Stimulated activated CD4-positive, alpha-beta T cell treated with anti-CD3 and anti-CD28 coated beads, Interleukin-12 subunit alpha, Interleukin-12 subunit beta, amount 100 ng/mL, for 24 hours (primary cell): ENCODE measurements at regions not wholly inside any gene's neighbourhood (a gene's known extent, or its start where the extent isn't known, plus 50 kb on each side); places are given as distances from the start of the nearest gene placed in this dataset.
A peak's percentile ranks its signal among the peaks of the same experiment; 100 is the strongest.

Experiments
- DNase-seq, 2 experiments: peaks; one replicate each; pipeline ENCODE4 v3.0.0-alpha.2; 2020; ENCODE audit warnings: low read depth in 2 of 2

DNA sequence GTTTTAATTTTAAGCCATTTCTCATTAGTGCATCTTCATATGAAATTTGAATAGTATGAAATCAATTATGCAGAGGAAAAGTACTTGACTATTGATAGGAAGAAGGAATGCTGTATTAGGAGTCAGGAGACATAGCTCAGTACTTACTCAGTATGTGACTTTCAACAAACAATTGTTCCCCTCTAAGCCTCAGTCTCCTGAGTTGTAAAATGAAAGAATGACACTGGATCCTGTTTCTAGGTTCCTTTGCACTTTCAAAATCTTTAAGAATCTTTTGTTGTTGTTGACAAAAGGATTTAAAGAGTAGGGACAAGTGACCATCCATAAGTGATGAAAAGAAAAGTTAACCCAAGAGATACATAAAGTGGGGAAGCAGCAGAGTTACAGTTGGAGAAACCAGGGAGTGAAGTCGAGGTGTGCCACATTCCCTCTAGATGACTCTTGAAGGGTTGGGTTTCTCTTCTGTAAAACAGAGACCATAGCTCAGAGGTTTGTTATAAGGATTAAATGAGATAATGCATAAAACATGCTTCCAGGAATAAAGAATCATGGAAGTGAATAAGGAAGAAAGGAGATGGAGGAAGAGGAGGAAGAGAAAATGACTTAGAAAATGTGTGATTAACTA is 105.7 kb upstream of the KCNJ15 start:
- DNase-seq, result no peak

DNA sequence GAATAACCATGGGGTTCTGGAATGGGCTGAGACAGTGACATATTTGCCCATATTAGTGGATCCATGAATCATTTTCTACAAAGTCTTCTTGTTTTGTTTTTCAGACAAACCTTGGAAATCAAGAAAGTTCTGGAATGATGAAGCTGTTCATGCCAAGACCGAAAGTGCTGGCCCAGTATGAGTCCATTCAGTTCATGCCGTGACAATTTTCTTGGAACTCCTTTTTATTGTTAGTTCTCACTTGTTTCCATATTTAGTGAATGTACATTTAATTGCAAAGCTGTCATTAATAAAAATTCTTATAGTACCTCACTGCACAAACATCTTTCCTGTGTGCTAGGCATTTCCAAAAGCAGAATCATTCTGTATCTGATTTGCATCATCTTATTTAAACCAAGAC is 100.6 kb upstream of the KCNJ15 start:
- DNase-seq, result no peak

DNA sequence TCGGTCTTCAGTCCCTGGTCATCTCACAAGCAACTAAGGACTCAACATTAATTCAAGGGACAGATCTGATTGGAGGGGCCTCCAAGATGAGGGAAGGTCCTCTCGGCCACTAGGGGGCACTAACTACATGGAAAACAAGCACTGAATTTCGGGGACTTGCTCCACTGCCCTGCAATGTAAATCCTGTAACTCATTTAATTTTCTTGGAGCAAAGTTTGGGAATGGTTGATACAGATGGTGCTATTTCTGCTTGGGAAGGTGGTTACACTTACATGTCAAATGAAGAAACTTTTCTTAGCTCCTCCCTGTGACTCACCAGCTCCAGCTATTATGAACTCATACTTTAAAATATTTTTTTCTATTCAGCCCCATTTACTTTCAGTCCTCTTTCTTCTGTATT is 97.4 kb upstream of the KCNJ15 start:
- peak; percentile 18 to 45 for DNase-seq

DNA sequence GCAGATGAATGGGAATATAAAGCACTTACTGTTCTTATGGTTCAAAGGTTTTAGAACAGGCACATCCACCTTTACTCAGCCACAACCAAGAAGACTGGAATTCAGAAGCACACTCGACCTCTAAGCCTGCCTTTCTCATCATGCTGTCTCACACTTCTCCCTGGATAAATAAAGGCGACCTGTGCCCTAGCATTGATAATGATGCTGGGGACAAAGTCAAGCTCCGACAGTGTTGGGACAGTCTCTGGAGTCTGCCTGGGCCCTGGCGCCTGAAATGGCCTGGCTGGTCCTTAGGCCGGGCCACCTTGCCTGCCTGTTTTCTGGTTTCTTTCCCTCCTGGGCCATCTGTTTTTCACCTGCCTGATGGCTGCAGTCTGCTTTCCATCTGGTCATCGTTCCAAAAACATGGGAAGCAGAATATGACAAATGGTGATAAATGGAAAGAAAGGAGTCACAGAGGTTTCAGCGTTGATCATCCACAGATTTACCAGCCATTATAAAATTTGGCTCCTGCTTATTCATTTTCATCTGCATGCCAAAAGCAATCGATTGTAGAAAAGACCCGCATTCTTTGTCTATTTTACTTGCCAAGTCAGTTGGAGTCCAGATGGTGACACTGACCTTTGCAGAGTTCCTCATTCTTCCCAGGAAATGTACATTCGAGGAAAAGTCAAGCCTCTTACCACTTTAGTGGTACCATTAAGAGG is 91.2 kb upstream of the KCNJ15 start:
- DNase-seq, result no peak

DNA sequence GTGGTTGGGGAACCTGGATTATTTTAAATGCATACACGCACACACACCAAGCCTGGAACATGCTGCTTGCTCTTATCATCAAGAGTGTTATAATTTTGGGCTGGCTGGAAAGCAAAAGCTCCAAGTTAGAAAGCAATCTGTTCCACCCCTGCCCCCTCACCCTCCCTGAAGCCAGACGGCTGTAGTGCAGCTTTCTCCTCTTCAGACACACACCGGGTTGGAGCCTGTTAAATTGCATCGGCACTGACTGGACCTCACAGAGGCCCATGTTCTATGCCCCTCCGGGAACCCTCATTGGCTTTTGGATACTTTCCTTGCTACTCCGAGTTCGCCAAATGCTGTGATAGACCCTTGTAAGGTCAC is 90.6 kb upstream of the KCNJ15 start:
- DNase-seq, result no peak

DNA sequence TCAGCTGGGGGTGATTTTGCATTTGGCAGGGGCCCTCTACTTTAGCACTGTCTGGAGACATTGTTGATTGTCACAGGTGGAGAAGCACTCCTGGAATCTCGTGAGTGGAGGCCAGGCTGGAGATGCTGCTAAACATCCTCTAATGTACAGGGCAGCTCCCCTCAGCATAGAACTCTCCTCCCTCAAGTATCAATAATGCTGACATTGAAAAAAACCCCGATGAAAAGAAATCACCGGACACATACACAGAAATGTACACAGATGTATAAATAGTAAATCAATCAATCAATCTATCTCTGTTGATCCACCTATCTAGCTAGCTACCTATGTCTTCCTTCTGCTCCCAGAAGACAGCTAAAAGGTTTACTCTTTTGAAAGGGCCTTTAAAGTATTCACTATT is 89.4 kb upstream of the KCNJ15 start:
- no peak for DNase-seq

DNA sequence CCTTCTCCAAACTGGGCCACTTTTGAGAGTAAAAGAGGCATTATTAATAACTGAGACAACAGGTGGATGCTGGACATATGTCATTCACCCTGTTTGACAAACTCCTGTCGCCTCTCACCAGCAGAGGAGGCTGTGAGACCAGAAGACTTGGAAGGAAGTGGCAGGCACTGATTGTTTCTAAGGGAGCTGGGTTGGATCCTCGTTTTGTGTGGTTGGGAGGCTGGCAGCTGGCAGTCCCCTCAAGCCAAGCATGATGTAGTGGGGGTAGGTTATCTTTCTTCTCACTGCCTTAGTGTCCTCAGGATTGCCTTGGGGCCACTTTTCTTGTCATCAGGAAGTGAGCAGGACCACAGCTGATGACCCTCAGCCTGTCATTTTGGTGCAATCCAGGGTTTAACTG is 86.5 kb upstream of the KCNJ15 start:
- DNase-seq, result no peak

DNA sequence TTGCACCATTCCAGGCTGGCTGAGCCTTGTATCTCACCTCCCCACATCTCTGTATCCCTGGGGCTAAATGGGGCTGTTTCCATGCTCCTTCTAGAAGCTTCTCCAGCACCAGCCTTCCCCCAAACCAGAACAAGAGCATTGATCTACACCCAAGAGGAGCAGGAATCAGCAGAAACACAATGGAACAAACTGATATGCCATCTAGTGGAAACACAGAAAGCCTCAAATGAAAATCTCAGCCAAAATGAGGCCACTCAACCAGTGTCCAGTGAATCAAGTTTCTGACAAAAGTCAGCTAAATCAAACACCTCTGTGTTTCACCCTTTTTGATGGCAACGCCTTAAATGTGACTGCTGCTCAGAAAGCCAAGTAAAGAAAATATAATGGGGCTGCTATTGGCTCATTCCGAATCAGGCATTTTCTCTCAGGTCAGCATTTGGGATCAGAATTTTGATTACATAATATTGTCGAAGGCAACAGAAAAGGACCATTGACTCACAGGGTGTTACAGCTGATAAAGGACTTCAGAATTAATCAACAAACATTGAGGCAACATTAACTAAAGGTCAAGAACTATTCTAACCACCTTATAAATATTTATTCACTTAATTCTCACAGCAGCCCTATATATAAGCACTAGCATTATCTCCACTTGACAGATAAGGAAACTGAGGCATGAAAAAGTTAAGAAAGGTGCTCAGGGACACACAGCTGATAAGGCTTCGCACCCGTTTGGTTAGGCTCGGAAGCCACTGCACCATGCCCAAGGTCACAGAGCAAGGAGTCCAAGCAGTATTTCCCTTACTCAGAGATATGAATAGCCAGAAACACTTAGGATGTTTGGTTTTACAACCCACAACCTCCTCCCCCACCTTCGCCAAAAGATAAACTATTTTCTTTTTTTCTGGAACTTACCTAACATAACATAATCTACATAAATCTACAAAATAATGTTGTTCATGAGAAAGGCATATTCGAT is 85.8 kb upstream of the KCNJ15 start:
- no peak for DNase-seq

DNA sequence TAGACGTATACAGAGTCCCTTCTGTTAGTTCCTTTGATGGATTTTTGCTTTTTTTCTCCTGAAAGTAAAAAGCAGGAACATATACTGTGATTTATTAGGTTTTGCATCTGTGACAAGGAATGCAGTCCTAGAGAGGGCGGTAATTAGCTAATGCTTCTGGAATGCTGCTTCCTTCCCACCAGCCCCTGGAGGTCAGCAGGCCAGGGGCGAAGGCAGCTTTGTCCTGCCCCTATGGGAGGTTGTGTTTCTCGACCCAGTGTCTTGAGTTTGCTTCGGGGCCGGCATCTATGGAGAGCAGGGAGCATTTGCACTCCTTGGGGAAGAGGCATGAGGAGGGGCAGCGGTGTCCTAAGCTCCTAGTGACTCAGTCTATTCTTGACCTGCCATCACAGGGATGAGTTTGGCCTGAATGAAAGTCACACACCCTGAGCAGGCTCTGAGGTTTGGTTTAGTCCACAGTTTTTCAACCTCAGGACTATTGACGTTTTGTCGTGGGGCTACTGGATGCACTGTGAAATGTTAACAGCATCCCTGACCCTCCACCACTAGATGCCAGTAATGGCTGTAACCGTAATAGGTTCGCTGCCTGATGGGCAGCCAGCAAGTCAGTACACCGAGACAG is 85.0 kb upstream of the KCNJ15 start:
- no peak for DNase-seq

DNA sequence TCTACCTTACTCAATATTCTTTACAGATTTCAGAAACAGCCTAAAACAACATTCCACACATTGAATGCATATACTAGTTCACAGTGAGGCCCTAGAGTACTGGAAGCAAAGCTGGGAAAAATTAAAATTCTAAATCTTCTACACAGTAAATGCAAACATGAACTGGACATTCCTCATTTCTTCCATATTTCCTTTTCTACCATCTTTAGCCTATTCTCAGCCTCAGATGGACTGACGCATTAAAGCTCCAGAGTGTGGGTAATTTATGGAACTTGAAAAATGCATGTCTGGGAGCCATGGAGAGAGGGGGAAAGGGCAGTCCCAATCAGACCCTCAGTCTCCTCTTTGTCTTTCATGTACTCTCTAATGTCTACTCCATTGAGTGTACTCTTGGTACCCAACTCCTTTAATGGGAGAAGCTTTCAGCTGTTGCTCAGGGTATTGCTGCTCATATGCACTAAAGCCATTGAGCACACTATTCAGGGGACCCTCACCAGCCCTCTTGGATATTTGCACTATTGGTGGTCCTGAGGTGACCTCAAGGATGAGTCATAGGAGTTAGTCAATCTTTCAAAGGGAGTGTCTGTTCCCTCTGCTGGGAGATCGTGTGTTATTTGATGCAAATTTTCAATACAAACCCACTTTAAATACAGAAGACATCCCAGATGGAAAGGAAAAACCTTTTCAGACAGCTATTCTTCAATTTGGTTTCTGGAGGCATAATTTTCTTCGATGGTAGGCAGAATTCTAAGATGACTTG is 83.3 kb upstream of the KCNJ15 start:
- no peak for DNase-seq

DNA sequence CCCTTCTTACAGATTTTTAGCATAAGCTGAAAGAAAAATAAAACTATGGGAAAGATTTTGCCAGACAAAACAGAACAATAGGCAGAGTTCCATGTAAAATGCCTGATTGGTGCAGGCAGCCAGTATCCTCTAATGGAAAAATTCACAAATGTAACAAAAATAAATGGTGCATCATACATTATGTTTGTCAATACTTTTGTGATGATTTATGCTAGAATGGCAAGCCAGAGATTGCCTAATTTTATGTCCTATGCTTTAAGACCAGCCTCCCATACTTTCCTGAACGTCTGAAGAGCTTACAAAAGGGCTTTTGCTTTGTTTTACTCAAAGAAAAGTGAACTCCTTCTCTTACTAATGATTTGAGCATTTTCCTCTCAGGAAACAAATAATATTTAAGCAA is 81.5 kb upstream of the KCNJ15 start:
- DNase-seq, result no peak

DNA sequence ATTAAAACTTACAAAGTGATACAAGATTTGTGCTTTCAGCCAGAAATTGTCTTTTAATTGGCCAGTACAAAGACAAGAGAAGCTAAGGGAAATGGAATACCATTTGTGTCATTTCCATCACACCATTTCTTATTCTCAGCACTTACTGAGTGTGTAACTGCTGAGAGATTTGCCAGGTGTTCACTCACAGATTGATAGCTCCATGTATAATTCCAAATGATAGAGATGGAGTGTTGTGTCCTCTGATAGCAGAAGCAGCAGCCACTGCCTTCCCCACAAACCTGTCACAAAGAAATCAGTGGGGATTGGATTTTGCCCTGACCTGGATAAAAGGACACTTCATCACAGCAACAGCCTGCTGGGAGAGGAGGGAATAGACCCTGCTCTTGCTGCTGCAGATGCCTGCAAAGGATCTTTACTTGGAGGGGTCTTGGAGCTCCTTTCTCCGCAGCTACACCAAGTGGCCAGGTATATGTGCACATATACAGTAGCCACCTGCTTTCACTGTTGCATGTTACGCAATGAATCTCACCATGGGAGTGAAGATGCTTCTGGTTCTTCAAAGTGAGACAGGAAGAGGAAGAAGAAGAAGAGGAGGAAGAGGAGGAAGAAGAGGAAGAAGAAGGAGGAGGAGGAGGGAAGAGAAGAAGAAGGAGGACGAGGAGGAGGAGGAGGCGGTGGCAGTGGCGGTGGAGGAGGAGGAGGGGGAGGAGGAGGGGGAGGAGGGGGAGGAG is 78.7 kb upstream of the KCNJ15 start:
- DNase-seq, result no peak

DNA sequence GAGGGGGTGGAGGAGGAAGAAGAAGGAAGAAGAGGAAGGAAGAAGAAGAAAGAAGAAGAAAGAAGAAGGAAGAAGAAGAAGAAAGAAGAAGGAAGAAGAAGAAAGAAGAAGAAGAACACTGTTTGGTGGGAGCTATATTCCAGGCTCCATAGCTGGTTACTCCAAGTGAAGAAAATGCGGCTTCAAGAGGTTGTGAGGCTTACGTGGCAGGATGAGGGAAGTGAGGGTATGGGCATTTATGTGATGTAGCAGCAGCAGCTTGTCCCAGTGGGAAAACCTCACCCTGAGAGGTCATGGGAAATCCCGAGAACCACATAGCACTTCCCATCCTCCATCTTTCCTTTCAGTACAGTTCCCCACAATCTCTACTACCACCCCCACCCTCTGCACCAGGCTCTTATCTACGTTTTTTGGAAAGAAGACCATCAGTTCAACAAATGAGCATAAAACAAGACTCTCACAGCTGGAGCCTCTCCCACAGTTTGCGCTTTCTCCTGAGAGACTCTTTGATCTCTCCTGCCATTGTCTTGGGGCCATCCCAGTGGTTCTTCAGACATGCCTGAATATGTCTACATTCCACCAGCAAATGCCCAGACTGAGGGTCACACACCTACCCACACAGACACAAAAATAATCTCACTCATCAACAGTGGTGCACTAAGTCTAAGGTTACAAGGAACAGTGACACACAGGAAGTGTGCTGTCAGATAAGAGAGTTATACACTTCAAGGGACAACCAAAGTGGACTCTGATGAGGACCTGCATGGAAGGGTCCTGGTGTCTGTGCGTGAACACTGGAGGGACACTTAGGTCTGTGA is 77.9 kb upstream of the KCNJ15 start:
- no peak for DNase-seq

DNA sequence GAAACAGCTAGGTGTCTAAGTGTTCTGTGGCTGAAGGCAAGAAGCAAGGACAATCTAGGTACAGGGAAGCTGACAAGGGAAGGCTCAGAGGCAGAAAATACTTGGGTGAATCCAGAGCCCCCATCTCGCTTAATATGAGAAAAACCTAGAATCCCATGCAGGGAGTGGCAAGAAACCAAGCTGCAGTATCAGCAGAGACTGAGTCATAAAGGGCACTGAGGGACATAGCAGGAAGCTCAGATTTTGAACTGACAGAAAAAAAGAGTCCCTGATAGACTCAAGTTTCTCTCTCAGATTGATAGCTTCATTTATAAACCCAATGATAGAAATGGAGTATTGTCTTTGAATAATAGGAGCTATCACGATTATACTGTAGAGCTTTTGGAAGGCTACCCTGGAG is 77.3 kb upstream of the KCNJ15 start:
- DNase-seq, result no peak

DNA sequence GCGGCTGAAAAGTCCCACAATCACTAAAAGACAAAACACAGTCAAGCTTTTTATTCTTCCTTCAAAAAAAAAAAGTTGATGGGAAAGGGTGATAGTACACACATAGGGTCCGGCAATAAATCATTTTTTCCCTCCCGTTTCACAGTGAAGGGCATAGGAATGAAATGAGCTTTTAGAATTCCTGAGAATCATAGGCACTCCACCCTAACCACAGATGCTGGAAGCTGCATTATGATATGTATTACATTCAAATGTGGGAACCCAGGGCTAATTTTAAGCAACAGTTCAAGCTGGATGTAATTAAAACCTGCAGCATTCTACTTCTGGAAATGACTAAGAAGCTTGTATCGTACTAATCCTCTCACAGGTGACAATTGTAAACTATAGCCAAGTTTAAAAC is 75.7 kb upstream of the KCNJ15 start:
- no peak for DNase-seq

DNA sequence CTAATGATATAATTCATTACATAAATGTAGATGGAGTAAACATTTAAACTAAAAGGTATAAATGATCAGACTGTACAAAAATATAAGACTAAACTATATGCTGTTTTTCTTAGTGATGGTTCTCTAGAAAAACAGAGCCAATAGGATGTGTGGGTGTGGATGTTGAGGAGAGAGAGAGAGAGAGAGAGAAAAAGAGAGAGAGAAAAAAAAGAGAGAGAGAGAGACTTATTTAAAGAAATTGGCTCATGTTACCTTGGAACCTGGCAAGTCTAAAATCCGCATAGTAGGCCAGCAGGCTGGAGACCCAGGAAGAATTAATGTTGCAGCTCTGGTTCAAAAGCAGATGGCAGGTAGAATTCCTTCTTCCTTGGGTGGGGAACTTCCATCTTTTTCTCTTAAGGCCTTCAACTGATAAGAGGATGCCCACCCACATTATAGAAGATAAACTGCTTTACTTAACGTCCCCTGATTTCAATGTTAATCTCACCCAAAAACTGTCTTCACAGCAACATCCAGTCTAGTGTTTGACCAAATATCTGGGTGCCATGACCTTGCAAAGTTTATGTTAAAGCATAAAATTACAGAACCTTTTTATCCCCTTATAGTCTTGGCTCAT is 74.3 kb upstream of the KCNJ15 start:
- no peak for DNase-seq

DNA sequence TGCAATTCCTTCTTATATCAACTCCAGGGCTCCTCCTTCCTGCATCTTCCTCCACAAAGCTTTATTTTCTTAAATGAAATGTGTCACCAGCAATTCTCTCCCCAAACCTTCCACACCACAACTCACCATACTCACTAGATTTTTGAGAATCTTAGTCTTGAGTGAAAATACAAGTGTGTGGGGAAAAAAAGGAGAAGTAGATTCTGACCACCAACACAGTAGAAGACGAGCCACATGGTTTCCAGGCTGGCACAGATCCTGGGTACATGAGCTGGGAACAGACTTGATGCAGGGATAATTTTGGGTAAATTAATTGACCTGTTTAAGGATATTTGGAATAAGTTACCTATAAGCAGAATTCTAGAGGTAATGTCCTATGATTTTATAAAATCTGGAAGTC is 72.8 kb upstream of the KCNJ15 start:
- DNase-seq, result no peak

DNA sequence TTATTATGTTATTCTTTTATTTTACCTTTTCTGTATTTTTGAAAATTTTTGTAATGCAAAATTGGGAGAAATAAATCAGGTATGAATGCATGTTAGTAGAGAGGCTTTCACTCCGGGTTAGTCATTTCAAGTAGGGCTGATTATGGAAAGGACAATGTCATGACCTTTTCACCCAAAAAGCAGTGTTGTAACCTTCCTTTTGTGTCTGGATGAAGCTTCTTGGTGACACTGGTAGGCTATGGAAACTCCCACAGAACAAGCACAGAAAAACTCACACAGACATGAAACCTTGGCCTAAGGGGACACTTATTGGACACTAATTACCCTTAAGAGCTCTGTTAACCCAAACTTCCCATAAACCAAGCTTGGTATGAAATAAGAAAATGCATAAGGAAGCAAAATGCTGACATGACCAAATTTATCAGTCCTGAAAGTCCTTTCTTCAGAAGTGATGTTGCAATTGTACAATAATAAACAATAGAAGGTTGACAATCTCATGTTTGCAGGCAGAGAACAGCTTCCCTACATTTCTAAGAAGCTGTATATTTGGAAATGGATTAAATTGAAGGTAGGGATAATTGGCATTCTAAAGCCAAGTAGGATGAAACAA is 70.0 kb upstream of the KCNJ15 start:
- DNase-seq, result no peak

DNA sequence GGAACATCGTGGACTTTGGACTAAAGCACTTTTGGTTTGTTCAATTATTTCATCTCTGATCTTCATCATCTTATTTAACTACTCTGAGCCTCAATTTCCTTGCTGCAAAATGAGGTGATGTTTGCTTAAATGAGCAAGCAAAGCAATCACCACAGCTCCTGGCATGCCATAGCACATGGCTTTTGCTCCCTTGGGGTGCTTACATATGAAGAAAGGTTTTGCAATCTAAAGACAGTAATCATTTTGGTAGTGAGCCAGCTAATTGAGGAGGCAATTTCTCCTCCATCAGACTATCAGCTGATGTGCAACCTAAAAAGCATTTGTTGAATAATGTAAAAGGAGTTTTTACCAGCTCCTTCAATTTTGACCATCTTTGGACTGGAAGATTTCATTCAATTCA is 68.8 kb upstream of the KCNJ15 start:
- no peak for DNase-seq
